Mammary epithelial cell (primary cell): ENCODE measurements at regions not wholly inside any gene's neighbourhood (a gene's known extent, or its start where the extent isn't known, plus 50 kb on each side); places are given as distances from the start of the nearest gene placed in this dataset.

ENCODE experiments used
- CTCF ChIP-seq, 2 donors: IDR thresholded peaks in 1 of 2; conservative IDR thresholded peaks in 1 of 2; 2 replicates each; pipeline ENCODE4 v1.5.1; 2011 to 2012; ENCODE audit warnings: inconsistent platforms in 2 of 2, low read length in 2 of 2, mild to moderate bottlenecking in 2 of 2, control low read depth in 1 of 2, low read depth in 1 of 2; ENCODE audit not compliant: insufficient read depth in 1 of 2; ENCODE audit errors: extremely low read depth in 1 of 2
- EZH2 ChIP-seq: IDR thresholded peaks from 2 replicates; pipeline ENCODE4 v1.6.1; 2012; ENCODE audit warnings: low read length, inconsistent platforms, borderline replicate concordance

GRCh38 chr4:42781315-42781714, 111.2 kb upstream of the GRXCR1 start:
- no peak for TF ChIP-seq CTCF (conservative IDR thresholded peaks at IDR 0.05 in 1 of 2, IDR thresholded peaks at IDR 0.05 in 1 of 2; ENCODE audit: extremely low read depth in 1 of 2, insufficient read depth in 1 of 2, low read depth in 1 of 2, low read length in 2 of 2)
- no peak for TF ChIP-seq EZH2
